Astrocyte of the cerebellum (primary cell): ENCODE measurements at regions not wholly inside any gene's neighbourhood (a gene's known extent, or its start where the extent isn't known, plus 50 kb on each side); places are given as distances from the start of the nearest gene placed in this dataset.

ENCODE experiments used
- DNase-seq: peaks from one replicate; pipeline ENCODE4 v3.0.0-alpha.2; 2011; ENCODE audit warnings: low read depth
- H3K4me3 ChIP-seq: 2 replicates; pipeline ENCODE4 v1.5.1; 2011; ENCODE audit warnings: mild to moderate bottlenecking, low read depth, low read length, moderate library complexity
- in situ Hi-C: cut with HindIII; loops from 2 replicates; pipeline ENCODE4 v1.10.0; 2017; ENCODE audit warnings: low sequenced_read_pairs
- TF ChIP-seq, protein P1 (sequence below): IDR thresholded peaks from 2 replicates; pipeline ENCODE4 v1.5.1; 2012; ENCODE audit warnings: low read length, low read depth, moderate library complexity, mild to moderate bottlenecking; ENCODE audit errors: missing control alignments

- TF ChIP-seq, protein P1, sequence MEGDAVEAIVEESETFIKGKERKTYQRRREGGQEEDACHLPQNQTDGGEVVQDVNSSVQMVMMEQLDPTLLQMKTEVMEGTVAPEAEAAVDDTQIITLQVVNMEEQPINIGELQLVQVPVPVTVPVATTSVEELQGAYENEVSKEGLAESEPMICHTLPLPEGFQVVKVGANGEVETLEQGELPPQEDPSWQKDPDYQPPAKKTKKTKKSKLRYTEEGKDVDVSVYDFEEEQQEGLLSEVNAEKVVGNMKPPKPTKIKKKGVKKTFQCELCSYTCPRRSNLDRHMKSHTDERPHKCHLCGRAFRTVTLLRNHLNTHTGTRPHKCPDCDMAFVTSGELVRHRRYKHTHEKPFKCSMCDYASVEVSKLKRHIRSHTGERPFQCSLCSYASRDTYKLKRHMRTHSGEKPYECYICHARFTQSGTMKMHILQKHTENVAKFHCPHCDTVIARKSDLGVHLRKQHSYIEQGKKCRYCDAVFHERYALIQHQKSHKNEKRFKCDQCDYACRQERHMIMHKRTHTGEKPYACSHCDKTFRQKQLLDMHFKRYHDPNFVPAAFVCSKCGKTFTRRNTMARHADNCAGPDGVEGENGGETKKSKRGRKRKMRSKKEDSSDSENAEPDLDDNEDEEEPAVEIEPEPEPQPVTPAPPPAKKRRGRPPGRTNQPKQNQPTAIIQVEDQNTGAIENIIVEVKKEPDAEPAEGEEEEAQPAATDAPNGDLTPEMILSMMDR, result no peak
Measured at GRCh38 chr3:171533702-171534101, 73.5 kb upstream of the TNIK start.

DNA sequence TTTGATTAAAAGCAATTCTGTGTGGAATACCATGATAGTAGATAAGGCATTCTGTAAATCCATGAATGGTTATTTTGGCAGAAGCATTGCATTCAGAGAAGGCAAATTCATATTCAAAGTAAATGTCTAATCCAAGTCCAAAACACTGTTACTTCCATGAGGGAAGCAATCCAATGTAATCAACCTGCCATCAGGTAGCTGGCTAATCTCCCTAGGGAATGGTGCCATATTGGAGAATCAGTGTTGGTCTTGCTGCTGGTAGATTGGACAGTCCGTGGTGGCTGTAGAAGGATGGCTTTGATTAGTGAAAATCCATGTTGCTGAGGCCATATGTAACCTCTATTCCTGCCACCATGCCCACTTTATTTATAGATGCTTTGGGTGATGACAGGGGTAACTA lies 72.1 kb upstream of the TNIK start:
- H3K4me3 ChIP-seq, result no peak overlapping the region
- in situ Hi-C loops, result no loop called here
- DNase-seq, result no peak
- TF ChIP-seq, protein P1, result no peak

More at GRCh38 chr3:171533702-171534101, 73.5 kb upstream of the TNIK start:
- in situ Hi-C loops, result no loop called here
- DNase-seq, result no peak
- no peak overlapping the region for H3K4me3 ChIP-seq

GRCh38 chr3:171531716-171532115 lies 71.5 kb upstream of the TNIK start:
- in situ Hi-C loops, result no loop called here
- no peak for DNase-seq
- TF ChIP-seq, protein P1, result no peak
- H3K4me3 ChIP-seq, result no peak overlapping the region

- no peak for DNase-seq
- in situ Hi-C loops, result no loop called here
- TF ChIP-seq, protein P1, result no peak
- H3K4me3 ChIP-seq, result no peak overlapping the region
Measured at GRCh38 chr3:171528102-171528501, 67.9 kb upstream of the TNIK start.

DNA sequence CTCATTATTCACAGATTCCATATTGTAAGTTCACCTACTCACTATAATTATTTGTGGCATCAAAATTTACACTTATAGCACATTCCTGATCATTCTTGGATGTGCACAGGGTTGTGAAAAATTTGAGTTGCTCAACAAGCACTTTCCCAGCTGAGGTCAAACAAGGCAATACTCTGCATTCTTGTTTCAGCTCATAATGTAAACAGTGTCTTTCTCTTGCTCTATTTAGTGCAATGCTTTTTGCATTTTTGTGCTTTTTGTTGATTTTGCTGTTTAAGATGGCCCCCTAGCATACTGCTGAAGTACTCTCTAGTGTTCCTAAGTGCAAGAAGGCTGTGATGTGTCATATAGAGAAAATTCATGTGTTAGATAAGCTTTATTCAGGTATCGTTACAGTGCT lies 66.7 kb upstream of the TNIK start:
- DNase-seq, result peak; percentile 41
- TF ChIP-seq, protein P1, result no peak
- no peak overlapping the region for H3K4me3 ChIP-seq
- in situ Hi-C loops, result no loop called here

DNA sequence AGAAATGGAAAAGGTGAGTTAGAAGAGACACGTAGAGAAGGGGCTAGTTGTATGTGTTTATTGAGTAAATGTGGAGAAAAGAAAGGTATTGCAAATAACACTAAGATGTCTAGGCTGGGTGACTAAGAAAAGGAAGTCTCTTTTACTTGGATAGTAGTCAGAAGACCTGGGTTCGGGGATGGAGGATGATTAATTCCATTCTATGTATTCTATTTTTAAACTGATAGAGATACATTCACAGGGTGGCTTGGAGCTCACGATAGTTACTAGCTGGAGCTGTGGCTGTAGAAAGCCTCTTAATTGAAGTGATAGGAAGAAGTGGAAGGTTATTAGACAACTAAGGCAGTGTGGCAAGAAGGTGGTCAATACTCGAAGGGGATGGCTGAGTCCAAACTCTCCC lies 65.9 kb upstream of the TNIK start:
- no peak for DNase-seq
- in situ Hi-C loops, result no loop called here
- H3K4me3 ChIP-seq, result no peak overlapping the region
- TF ChIP-seq, protein P1, result no peak

- no peak overlapping the region for H3K4me3 ChIP-seq
- in situ Hi-C loops, result no loop called here
- no peak for DNase-seq
- TF ChIP-seq, protein P1, result no peak
Measured at GRCh38 chr3:171525437-171525836, 65.2 kb upstream of the TNIK start.
